Fibroblast of the aortic adventitia (primary cell): ENCODE measurements at regions not wholly inside any gene's neighbourhood (a gene's known extent, or its start where the extent isn't known, plus 50 kb on each side); places are given as distances from the start of the nearest gene placed in this dataset.
"Not testable (repeated sequence)": the region's sequence is repeated elsewhere in the genome, so short reads cannot be mapped to it uniquely, and the experiment has no call there.

Experiments used
- DNase-seq: peaks from one replicate; pipeline ENCODE4 v3.0.0-alpha.2; 2010; ENCODE audit warnings: low read depth
- H3K4me3 ChIP-seq: 2 replicates; pipeline ENCODE4 v1.5.1; 2011; ENCODE audit warnings: low read depth, mild to moderate bottlenecking, control low read depth, low read length, moderate library complexity
- TF ChIP-seq, protein P1 (sequence below): IDR thresholded peaks from 2 replicates; pipeline ENCODE4 v1.5.1; 2011; ENCODE audit warnings: mild to moderate bottlenecking, low read length, control low read depth, inconsistent platforms; ENCODE audit not compliant: insufficient read depth

DNA sequence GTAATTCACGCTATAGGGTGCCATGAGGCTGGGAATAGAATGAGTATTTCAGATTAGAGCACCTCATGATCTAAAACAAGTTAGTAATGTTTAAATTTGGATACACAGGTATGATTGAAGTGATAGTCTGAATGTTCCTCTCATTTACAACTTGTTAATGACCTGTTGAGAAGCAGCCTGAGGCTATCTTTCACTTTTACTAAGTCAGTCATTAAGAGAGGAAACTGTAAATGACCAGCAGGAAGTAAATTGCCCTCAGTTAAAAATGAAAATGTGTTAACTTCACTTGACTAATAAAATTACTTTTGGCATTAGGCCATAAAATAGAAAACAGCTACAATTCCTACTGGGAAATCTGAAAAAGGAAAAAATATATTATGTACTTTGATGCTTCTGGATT lies 1042.0 kb downstream of the DNAJB9 start:
- H3K4me3 ChIP-seq = no peak overlapping the region
- TF ChIP-seq, protein P1, sequence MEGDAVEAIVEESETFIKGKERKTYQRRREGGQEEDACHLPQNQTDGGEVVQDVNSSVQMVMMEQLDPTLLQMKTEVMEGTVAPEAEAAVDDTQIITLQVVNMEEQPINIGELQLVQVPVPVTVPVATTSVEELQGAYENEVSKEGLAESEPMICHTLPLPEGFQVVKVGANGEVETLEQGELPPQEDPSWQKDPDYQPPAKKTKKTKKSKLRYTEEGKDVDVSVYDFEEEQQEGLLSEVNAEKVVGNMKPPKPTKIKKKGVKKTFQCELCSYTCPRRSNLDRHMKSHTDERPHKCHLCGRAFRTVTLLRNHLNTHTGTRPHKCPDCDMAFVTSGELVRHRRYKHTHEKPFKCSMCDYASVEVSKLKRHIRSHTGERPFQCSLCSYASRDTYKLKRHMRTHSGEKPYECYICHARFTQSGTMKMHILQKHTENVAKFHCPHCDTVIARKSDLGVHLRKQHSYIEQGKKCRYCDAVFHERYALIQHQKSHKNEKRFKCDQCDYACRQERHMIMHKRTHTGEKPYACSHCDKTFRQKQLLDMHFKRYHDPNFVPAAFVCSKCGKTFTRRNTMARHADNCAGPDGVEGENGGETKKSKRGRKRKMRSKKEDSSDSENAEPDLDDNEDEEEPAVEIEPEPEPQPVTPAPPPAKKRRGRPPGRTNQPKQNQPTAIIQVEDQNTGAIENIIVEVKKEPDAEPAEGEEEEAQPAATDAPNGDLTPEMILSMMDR = no peak
- no peak for DNase-seq

GRCh38 chr7:109616551-109617069 lies 1046.9 kb downstream of the DNAJB9 start:
- no peak overlapping the region for H3K4me3 ChIP-seq
- DNase-seq = no peak
- TF ChIP-seq, protein P1 = no peak

GRCh38 chr7:109622320-109622719 lies 1052.6 kb downstream of the DNAJB9 start:
- DNase-seq = no peak
- H3K4me3 ChIP-seq = no peak overlapping the region
- TF ChIP-seq, protein P1 = no peak

DNA sequence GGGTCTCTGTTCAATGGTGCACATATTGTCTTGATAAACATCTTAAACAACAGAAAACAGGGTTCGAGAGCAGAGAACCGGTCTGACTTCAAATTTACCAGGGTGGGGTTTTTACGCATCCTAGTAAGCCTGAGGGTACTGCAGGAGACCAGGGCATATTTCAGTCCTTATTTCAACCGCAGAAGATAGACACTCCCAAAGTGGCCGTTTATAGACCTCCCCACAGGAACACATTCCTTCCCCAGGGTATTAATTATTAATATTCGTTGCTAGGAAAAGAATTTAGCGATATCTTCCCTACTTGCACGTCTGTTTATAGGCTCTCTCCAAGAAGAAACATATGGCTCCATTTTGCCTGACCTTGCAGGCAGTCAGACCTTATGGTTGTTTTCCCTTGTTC lies 1063.2 kb downstream of the DNAJB9 start:
- H3K4me3 ChIP-seq, DNase-seq: not testable (repeated sequence)

GRCh38 chr7:109635374-109635773 lies 1065.7 kb downstream of the DNAJB9 start:
- H3K4me3 ChIP-seq = no peak overlapping the region
- DNase-seq = no peak
- TF ChIP-seq, protein P1 = no peak

DNA sequence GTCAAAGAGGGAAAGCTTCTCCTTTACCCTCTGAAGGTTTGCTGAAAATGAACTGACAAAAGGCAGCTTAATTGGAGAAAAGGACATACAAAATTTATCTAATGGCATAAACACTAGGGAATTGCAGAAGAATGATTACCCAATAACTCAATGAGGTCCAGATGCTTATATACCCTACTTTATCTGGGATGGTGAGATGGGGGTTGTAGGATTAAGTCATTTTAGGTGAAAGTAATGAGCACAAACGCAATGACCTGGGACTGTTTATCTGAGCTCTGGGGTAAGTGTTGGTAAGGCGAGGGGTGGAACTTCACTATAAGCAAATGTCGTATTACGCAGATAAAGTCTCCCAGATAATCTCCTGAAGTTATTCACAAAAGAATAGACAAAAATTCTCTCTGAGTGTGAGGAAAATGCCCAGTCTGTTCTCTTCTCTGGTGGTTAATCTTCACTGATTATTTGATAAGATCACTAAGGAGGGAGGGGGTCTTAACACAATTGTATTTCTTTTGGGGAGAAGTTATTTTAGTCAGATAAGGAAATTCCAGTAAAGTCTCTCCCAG lies 1067.8 kb downstream of the DNAJB9 start:
- no peak overlapping the region for H3K4me3 ChIP-seq
- no peak for DNase-seq
- TF ChIP-seq, protein P1 = no peak

- TF ChIP-seq, protein P1 = no peak
- no peak overlapping the region for H3K4me3 ChIP-seq
- DNase-seq = no peak
These were observed 1068.6 kb downstream of the DNAJB9 start for GRCh38 chr7:109638321-109638720.
